Psoas muscle (tissue), 7 donors: ENCODE measurements at regions not wholly inside any gene's neighbourhood (a gene's known extent, or its start where the extent isn't known, plus 50 kb on each side); places are given as distances from the start of the nearest gene placed in this dataset.

Source experiments
- ATAC-seq, 4 donors: fragments of 200-7000 bp; cut with Tn5 transposase; one replicate each; pipeline ENCODE4 v1.9.1; 2020; ENCODE audit warnings: moderate library complexity in 3 of 4, mild to moderate bottlenecking in 2 of 4
- DNase-seq, 2 donors: peaks; one replicate each; pipeline ENCODE4 v3.0.0-alpha.2; 2020
- H3K27ac ChIP-seq: fragments of 200-600 bp; one replicate; pipeline ENCODE4 v1.8.0; 2022
- H3K27me3 ChIP-seq, 3 donors: fragments of 200-600 bp in 1 of 3; one replicate each; pipeline versions ENCODE4 v1.6.1 to v1.8.0; 2013 to 2022; ENCODE audit warnings: low read length in 2 of 3, mild to moderate bottlenecking in 2 of 3, moderate library complexity in 1 of 3; ENCODE audit not compliant: insufficient read depth in 3 of 3
- H3K36me3 ChIP-seq, 2 donors: fragments of 200-600 bp in 1 of 2; one replicate each; pipeline versions ENCODE4 v1.6.1 to v1.8.0; 2013 to 2022; ENCODE audit warnings: low read depth in 1 of 2, mild to moderate bottlenecking in 1 of 2, moderate library complexity in 1 of 2; ENCODE audit not compliant: insufficient read depth in 1 of 2
- H3K4me1 ChIP-seq: fragments of 200-600 bp; one replicate; pipeline ENCODE4 v1.8.0; 2022
- H3K4me3 ChIP-seq: fragments of 200-600 bp; one replicate; pipeline ENCODE4 v1.8.0; 2022; ENCODE audit warnings: mild to moderate bottlenecking
- H3K9me3 ChIP-seq: fragments of 200-600 bp; one replicate; pipeline ENCODE4 v1.8.0; 2022
- CTCF ChIP-seq: fragments of 200-600 bp; IDR thresholded peaks from one replicate; pipeline ENCODE4 v1.8.0; 2022; ENCODE audit warnings: antibody characterized with exemption
- WGBS, 3 donors: extraction: QIAGEN DNeasy Blood & Tissue Kit; methylation state at CpG; one replicate each; pipeline versions ENCODE4 v1.1.6 to v1.1.7; 2013; 5-methylcytosine and 5-hydroxymethylcytosine counted together
- intact Hi-C, 2 donors: fragments of 100-400 bp; cut with DNase I; formaldehyde crosslinking; loops; one replicate each; pipeline versions ENCODE4 v1.11.0 to v1.14.2; 2022
- donor health status: healthy with polysubstance abuse.
- donor health status: DM: no; HTN: no; CAD: no; lungs with moderate emphysema.
- donor health status: Bipolar disorder and iron deficiency.
- donor health status: healthy.
- donor health status: DM: yes; HTN: yes; CAD: no.
- donor health status: DM: no; HTN: no; CAD: no.
- donor health status: DM: yes; HTN: yes; CAD: no.

- intact Hi-C loops = no loop called here
- TF ChIP-seq CTCF = no peak
Observed at GRCh38 chr5:25905646-25906045, 1132.7 kb downstream of the CDH9 start.

GRCh38 chr5:25892211-25892610 is 1146.2 kb downstream of the CDH9 start:
- intact Hi-C loops = no loop called here
- Histone ChIP-seq H3K9me3 (no peaks in the 10 kb centered on the region), H3K36me3 (no peaks in the 10 kb centered on the region), H3K4me1 (no peaks in the 10 kb centered on the region), H3K4me3 (no peak overlapping the region), H3K27me3 (no peaks in the 10 kb centered on the region), H3K27ac (no peak overlapping the region)
- no peak for TF ChIP-seq CTCF
- DNase-seq (no peak), ATAC-seq (no peak)
- 52 to 78% (median 70%) methylated on average over 2 of the region's 2 CpGs for WGBS, 3 donors

More at GRCh38 chr5:25905646-25906045, 1132.7 kb downstream of the CDH9 start:
- 27 to 80% (median 69%) methylated on average over 2 of the region's 2 CpGs for WGBS, 3 donors
- H3K4me3 ChIP-seq = no peak overlapping the region
- no peaks in the 10 kb centered on the region for H3K36me3 ChIP-seq
- ATAC-seq (no peak), DNase-seq (no peak)
- H3K27me3 ChIP-seq = no peaks in the 10 kb centered on the region
- H3K4me1 ChIP-seq = no peaks in the 10 kb centered on the region
- no peak overlapping the region for H3K27ac ChIP-seq
- H3K9me3 ChIP-seq = no peaks in the 10 kb centered on the region

GRCh38 chr5:25891691-25892090 is 1146.7 kb downstream of the CDH9 start:
- H3K36me3 ChIP-seq = no peaks in the 10 kb centered on the region
- H3K27ac ChIP-seq = no peak overlapping the region
- no peaks in the 10 kb centered on the region for H3K4me1 ChIP-seq
- H3K27me3 ChIP-seq = no peaks in the 10 kb centered on the region
- ATAC-seq = no peak
- 38 to 46% (median 46%) methylated on average over 2 of the region's 2 CpGs for WGBS, 3 donors
- no peak for DNase-seq
- intact Hi-C loops = no loop called here
- no peak for TF ChIP-seq CTCF
- no peaks in the 10 kb centered on the region for H3K9me3 ChIP-seq
- H3K4me3 ChIP-seq = no peak overlapping the region

GRCh38 chr5:25881318-25882036 is 1156.9 kb downstream of the CDH9 start:
- DNase-seq = no peak
- H3K36me3 ChIP-seq = no peaks in the 10 kb centered on the region
- 82 to 88% (median 85%) methylated on average over 6 of the region's 6 CpGs for WGBS, 3 donors
- intact Hi-C loops = no loop called here
- H3K27ac ChIP-seq = no peak overlapping the region
- no peak for TF ChIP-seq CTCF
- no peaks in the 10 kb centered on the region for H3K27me3 ChIP-seq
- no peaks in the 10 kb centered on the region for H3K4me1 ChIP-seq
- no peak overlapping the region for H3K4me3 ChIP-seq
- no peak for ATAC-seq
- H3K9me3 ChIP-seq = no peaks in the 10 kb centered on the region

- Histone ChIP-seq H3K4me3 (no peak overlapping the region), H3K36me3 (no peaks in the 10 kb centered on the region), H3K27ac (no peak overlapping the region), H3K27me3 (no peaks in the 10 kb centered on the region), H3K9me3 (no peaks in the 10 kb centered on the region), H3K4me1 (no peaks in the 10 kb centered on the region)
- ATAC-seq = no peak
- no peak for DNase-seq
- 79 to 87% (median 82%) methylated on average over 3 of the region's 3 CpGs for WGBS, 3 donors
- TF ChIP-seq CTCF = no peak
- intact Hi-C loops = no loop called here
Observed at GRCh38 chr5:25863811-25864210, 1174.6 kb downstream of the CDH9 start.
